Forelimb muscle (tissue), 1 donor: ENCODE measurements at regions not wholly inside any gene's neighbourhood (a gene's known extent, or its start where the extent isn't known, plus 50 kb on each side); places are given as distances from the start of the nearest gene placed in this dataset.

Experiments used
- DNase-seq: peaks from one replicate; pipeline ENCODE4 v3.0.0-alpha.2; 2013; ENCODE audit warnings: low read depth

DNA sequence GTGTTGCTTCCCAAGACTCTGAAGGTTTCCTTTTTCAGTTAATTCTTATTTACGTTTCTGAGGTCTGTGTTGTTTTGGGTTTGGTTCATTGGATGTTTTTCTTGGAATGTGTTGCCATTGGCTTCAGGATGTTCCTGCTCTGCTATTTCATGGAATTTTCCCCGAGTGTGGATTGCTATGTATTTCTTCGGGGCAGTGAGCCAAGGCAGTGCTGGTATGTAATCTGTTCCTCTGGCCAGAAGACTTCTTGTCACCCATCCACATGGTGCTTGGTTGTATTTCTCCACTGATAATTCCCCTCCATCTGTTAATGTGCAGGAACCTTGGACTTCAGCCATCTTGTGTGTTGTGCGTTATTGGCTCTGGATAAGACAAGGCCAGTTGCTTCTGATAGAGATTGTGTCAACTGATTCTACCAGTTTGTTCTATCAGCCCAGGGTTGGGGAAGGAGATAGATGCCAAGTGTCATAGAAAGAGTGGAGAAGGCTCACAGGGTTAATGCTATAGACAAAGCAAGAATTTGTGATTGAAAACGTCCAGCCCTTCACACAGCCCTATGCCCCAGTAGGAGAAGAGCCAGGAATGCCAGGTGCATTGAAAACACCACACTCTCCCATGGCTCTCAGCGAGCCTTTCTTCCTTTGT is 505.2 kb downstream of the PLPP3 start:
- peak; percentile 62 for DNase-seq

DNA sequence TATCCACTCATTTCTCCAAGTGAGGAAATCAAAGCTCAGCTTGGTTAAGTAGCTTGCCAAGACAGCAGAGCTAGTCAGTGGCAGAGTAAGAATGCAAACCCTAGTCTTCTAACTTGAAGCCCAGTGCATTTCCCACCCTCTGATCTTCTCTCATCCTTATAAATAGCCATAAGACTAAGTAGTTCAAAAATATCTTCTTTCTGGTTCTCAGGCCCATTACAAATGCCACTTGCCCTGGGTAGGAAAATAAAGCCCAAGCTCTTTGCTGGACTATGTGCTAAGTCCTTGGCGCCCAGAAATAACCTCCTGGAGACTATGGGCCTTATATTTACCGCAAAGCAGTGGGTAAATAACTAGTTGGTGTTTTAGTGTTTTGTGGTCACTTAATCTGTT is 505.8 kb downstream of the PLPP3 start:
- no peak for DNase-seq

DNA sequence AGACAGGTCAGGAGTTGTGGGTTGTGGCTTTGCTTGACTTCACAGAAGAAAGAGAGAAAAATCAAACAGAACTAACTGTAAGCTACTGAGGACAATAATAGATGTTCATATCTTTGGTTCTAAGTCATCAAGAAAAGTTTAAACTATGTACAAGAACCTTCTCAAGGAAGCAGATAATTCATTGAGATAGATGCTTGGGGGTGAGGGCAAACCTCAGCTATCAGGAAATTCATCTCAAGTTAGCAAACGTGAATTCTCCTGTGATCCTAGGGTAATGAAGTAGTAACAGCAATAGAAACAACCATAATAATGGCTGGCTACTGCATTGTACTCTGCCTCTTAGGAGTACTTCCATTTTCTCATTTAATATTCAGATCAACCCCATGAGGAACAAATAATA is 506.2 kb downstream of the PLPP3 start:
- no peak for DNase-seq

DNA sequence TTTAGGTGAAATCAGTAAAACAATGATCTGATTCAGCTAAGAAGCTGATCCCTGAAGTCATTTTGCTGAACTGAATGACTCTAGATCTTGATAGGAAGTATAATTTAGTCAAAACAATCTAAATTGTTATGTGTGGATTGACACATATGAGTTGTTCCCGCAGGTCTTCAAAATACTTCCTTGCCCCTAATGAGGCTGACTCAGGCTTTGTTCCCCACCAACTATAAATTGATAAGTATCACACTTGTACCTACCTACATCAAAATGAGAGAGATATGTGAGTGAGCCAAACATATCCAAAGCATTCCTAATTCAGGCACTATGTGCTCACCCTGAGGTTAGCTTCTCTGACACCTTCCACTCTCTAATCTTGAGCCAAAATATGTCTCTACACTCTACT is 507.1 kb downstream of the PLPP3 start:
- DNase-seq, result no peak

GRCh38 chr1:56071351-56071750 is 508.0 kb downstream of the PLPP3 start:
- DNase-seq, result no peak

DNA sequence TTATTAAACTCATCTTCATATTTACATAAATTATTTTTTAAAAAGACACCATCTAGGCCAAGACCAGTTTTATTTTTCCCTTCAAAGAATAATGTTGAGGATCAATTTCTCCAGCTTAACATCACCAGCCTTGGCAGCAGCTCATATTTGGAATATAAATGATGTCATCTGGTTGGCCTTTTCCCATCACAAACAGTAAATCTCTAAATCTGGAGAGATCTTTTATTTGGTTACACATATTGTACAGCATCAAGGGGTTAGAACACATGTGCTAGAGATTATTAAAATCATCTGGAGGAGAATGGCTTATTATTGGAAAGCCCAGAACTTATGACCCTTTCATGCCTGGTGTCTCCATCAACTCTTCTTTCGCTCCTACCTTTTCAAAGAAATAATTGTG is 508.8 kb downstream of the PLPP3 start:
- no peak for DNase-seq

GRCh38 chr1:56069824-56070223 is 509.5 kb downstream of the PLPP3 start:
- no peak for DNase-seq

DNA sequence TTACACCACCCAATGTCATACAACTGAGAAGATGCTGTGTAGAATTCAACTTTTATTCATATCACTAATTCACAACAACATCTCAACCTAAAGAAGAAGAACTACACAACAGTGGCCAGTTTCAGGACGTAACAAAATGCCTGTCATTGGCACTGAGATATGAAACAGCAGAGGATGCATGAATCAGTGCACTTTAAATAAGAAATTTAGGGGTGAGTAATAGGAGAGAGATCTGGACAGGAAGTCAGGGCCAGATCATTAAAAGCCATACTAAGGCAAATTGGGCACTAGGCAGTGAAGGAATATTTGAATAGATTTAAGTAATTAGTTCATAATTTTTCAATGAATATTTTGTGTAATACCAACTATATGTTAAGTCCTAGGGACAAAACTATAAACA is 510.5 kb downstream of the PLPP3 start:
- DNase-seq, result no peak

GRCh38 chr1:56068210-56068609 is 511.2 kb downstream of the PLPP3 start:
- no peak for DNase-seq

GRCh38 chr1:56065729-56066128 is 513.6 kb downstream of the PLPP3 start:
- DNase-seq, result no peak

GRCh38 chr1:56064705-56065104 is 514.7 kb downstream of the PLPP3 start:
- no peak for DNase-seq

- DNase-seq, result no peak
These were observed 515.9 kb downstream of the PLPP3 start for GRCh38 chr1:56063461-56063860.

DNA sequence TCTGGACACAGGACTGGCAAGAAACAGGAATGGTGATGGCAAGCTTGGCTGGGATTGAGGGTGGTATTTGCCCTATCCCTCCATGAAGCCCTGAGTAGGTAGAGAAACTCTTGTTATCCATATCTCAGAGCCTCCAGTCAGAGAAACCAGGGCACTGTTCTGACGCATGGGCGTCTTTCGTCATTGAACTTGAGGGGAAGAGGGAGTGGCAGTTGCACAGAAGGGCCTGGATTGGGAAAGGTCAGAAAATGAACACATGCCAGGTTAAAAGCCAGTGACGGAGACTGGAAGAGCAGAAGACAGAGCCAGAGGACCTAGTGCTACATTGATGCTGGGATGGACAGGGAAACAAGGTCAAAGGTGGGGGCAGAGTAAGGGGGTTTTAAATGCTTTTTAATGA is 516.7 kb downstream of the PLPP3 start:
- DNase-seq, result no peak

DNA sequence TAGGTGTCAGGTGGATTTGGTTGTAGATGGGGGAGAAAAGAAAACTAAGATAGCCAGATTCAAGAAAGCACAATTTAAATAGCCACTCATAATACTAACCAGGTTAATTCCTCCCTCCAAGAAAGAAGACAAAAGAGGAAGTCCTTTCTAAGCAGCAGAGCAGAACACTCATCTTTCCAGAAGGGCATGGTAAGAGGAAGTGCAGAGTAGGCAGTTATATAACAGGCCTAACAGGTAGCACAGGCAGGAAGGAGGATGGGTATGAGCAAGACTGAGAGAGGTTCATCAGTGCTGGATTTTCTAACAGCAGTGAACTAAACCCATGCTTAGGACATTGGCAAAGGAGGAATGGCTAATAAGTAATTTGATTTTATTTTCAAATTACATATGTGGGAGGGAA is 517.5 kb downstream of the PLPP3 start:
- no peak for DNase-seq

DNA sequence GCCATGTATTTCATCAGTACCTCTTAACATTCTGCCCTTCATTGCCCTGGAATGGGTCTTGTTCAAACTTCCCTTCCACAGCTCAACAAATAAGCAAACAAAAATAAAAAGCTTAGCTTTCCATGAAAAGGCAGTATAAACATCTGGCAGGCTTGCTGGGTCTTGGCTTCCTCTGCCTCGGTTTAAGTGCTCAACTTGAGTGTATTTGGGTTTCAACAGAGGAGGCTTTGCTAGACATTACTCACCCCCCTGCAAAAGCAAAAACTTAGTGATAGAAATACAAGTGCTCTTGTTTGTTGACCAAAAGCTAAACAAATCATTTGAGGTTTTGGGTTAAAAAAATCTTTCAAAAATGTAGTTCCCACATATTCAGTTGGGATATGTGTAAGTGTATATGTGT is 518.5 kb downstream of the PLPP3 start:
- no peak for DNase-seq

- no peak for DNase-seq
These were observed 521.6 kb downstream of the PLPP3 start for GRCh38 chr1:56057466-56058405.

- DNase-seq, result no peak
These were observed 522.7 kb downstream of the PLPP3 start for GRCh38 chr1:56056438-56057287.

GRCh38 chr1:56054959-56055358 is 524.4 kb downstream of the PLPP3 start:
- DNase-seq, result no peak

GRCh38 chr1:56052041-56052440 is 527.3 kb downstream of the PLPP3 start:
- DNase-seq, result no peak

DNA sequence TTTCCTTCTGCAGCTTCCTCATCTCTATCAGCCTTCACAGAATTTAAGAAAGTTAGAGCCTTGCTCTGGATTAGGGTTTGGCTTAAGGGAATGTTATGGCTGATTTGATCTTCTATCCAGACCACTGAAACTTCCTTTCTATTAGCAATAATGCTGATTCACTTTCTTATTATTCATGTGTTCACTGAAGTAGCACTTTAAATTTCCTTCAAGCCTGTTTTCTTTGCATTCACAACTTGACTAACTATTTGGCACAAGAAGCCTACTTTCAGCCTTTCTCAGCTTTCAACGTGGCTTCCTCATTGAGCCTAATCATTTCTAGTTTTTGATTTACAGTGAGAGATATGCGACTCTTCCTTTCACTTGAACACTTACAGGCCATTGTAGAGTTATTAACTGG is 528.5 kb downstream of the PLPP3 start:
- no peak for DNase-seq

DNA sequence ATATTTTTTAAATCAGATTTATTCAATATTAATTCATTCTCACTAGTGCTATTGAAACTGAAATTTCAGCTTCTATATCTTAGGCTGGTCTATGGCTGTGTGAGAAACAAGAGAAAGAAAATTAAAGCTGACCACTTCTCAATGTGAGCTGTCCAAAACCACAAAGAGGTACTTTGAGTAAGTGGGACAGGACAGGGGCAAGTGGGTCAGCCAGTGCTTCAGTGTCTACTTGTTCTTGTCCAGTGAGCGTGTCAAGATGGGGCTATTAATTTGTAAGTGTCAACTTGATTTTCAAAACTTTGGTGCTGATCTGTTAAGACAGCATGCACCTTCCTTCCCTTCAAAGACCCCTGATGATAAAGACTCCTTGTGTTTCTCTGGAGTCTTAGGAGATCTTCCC is 533.9 kb downstream of the PLPP3 start:
- DNase-seq, result no peak

- no peak for DNase-seq
These were observed 534.3 kb downstream of the PLPP3 start for GRCh38 chr1:56045062-56045461.
